Peyer's patch (tissue), 4 donors: ENCODE measurements at regions not wholly inside any gene's neighbourhood (a gene's known extent, or its start where the extent isn't known, plus 50 kb on each side); places are given as distances from the start of the nearest gene placed in this dataset.

Experiments used
- CTCF ChIP-seq, 6 experiments: fragments of 450-650 bp in 4 of 6; fragments of 200-600 bp in 2 of 6; sonication (generic) in 1 of 6; IDR thresholded peaks; one replicate each; pipeline ENCODE4 v1.5.1; 2017 to 2019; ENCODE audit warnings: antibody characterized with exemption in 6 of 6, mild to moderate bottlenecking in 3 of 6, moderate library complexity in 1 of 6
- POLR2A ChIP-seq, 2 donors: fragments of 450-650 bp; IDR thresholded peaks; one replicate each; pipeline ENCODE4 v1.5.1; 2017; ENCODE audit warnings: antibody characterized with exemption in 2 of 2, mild to moderate bottlenecking in 2 of 2, moderate library complexity in 2 of 2

GRCh38 chr14:81676879-81677278, 143.2 kb upstream of the SEL1L start:
- no peak for TF ChIP-seq CTCF (IDR thresholded peaks at IDR 0.05)
- no peak for TF ChIP-seq POLR2A (IDR thresholded peaks at IDR 0.05)
